ENCODE measurements at regions not wholly inside any gene's neighbourhood (a gene's known extent, or its start where the extent isn't known, plus 50 kb on each side); places are given as distances from the start of the nearest gene placed in this dataset.

DNA sequence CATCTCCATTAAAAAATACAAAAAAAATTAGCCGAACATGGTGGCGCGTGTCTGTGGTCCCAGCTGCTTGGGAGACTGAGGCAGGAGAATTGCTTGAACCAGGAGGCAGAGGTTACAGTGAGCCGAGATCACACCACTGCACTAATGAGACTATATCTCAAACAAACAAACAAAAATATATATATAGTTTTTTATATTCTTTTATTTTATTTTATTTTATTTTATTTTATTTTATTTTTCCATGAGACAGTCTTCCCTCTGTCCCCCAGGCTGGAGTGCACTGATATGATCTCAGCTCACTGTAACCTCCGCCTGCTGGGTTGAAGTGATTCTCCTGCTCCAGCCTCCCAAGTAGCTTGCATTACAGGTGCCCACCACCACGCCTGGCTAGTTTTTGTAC is 79.5 kb downstream of the IRF2BPL start:
- DNase-seq (ENCODE audit: low read depth, low spot score) = no peak

DNA sequence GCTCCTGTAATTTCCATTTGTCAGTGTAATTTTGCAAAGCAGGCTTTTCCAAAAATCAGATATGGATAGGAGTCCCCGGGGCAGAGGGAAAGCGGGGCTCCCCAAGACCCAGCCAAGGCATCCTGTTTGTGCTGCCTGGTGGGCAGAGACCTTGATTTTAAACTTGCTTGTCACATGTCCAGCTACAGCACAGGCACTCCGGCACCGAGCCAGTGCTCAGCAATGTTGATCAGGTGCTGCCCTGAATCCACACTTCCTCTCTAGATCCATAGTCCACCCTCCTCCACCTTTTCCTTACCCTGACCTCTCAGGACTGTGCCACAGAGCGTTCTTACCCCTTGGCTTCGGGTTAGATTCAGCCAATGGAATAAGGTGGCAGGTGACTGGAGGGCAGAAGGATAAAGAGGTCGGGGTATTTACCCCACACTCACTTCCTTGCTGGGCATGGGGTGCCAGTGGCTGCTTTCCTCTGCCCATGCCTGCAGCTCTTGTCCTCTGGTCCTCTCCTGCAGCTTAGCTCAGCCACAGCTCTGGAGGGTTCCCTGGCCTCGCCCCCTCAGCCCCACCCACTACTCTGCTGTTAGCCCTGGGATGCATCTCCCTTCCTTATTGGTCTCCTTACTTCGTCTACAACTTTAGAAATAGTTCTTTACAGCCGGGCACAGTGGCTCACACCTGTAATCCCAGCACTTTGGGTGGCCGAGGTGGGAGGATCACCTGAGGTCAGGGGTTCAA is 80.1 kb downstream of the IRF2BPL start:
- DNase-seq (ENCODE audit: low read depth, low spot score) = no peak

DNA sequence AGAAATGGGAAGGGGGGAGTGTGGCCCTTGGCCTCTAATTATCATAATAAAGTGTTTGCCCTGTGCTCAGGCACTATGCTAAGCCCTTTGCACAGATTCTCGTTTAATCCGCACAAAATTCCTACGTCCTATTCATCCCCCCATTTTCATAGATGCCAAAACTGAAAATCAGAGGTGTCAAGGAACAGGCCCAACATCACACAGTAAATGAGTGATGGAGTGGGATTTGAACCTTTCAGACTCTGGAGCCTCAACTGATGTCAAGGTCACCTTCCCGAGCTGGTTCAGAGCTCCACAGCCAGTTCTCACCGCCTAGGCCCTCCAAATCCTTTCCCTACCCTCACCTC is 80.7 kb downstream of the IRF2BPL start:
- DNase-seq (ENCODE audit: low read depth, low spot score) = no peak

GRCh38 chr14:76947078-76947837 is 81.2 kb downstream of the IRF2BPL start:
- DNase-seq (ENCODE audit: low read depth, low spot score) = peak; percentile 97

- no peak for DNase-seq (ENCODE audit: low read depth, low spot score)
Measured at GRCh38 chr14:76946753-76947077, 81.8 kb downstream of the IRF2BPL start.

- DNase-seq (ENCODE audit: low read depth, low spot score) = no peak
Measured at GRCh38 chr14:76943072-76943471, 85.4 kb downstream of the IRF2BPL start.

DNA sequence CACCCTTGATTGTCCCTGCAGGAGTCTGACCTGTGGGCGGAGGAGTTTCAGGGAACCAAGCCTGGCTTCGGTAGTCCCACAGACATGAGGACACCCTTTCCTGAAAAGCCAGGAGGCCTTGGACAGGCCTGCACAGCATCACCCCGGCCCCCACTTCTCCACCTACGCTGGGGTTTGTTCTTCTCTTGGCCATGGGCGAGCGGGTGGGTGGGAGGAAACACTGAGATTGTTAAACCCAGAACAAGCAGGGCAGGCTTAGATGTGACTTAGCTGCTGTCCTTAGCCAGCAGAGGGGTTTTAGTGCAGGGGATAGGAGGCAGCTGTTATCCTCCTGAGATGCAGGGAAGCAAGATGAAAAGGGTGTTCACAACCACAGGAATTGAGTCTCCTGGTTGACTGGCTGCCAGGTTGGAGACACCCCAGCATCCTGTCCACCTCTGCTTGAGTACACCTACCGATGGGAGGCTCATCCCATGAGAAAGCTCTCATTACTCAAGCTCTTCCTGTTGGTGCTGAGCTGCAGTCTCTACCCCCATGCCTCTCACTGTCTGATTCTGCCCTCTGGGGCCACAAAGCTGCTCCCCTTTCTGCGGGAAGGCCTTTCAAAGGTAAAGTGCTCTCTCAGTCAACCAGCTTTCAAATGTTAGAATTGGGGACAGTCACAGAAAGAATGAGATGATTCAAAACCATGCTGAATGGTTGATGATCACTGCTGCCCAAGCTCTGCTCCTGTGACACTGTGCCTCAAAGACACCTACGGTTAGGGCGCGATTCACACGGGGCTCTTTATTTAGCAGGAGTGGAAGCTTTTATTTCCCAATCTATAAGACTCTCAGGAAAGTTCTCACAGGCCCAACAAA is 86.3 kb downstream of the IRF2BPL start:
- no peak for DNase-seq (ENCODE audit: low read depth, low spot score)

- no peak for DNase-seq (ENCODE audit: low read depth, low spot score)
Measured at GRCh38 chr14:76941544-76941943, 87.0 kb downstream of the IRF2BPL start.

DNA sequence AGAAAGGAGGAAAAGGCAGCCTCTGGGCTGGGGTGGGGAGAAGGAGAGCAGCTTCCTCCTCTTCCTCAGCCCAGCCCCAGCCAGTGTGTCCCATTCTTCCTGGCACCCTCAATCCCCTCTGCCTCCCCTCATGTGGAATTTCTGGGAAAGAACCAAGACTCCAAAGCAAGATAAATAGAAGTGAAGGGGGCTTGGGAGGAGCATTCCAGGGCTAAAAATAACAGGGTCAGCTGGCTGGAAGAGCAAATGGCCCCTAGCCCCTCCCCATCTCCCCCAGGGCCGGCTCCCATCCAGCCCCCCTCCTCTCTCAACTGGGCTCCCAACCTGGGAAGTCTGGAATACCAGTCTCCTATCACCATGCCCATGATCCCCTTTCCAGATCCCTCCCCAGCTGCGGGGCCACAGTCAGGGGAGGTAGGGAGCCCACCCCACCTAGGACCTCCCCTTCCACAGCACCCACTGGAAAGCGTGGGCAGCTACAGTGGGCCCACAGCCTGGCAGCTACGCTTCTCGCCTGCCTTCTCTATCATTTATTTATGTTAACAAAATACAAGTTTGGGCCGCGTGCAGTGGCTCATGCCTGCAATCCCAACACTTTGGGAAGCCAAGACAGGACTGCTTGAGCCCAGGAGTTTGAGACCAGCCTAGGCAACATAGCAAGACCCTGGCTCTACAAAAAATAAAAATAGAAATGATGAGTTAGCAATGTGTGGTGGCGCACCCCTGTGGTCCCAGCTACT is 88.3 kb downstream of the IRF2BPL start:
- DNase-seq (ENCODE audit: low read depth, low spot score) = no peak

- DNase-seq (ENCODE audit: low read depth, low spot score) = no peak
Measured at GRCh38 chr14:76939015-76939742, 89.3 kb downstream of the IRF2BPL start.

DNA sequence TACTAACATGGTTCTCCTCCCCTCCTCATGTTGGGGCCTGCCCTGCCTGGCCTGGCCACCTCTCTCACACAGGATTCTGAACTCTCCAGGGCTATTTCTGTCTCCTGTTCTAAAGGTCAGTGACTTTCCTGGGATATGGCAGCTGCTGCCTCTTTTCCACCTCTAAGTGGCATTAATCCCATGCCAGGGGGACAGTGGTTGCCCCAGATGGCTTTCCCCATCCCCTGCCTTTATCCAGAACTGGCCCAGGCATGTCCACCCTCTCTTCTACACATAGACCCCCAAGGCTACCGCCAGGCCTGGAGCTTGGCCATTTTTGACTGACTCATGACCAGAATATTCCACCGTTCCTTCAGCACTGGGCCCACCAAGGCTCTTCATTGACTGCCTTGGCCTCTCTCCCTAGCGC is 90.4 kb downstream of the IRF2BPL start:
- peak; percentile 87 for DNase-seq (ENCODE audit: low read depth, low spot score)

DNA sequence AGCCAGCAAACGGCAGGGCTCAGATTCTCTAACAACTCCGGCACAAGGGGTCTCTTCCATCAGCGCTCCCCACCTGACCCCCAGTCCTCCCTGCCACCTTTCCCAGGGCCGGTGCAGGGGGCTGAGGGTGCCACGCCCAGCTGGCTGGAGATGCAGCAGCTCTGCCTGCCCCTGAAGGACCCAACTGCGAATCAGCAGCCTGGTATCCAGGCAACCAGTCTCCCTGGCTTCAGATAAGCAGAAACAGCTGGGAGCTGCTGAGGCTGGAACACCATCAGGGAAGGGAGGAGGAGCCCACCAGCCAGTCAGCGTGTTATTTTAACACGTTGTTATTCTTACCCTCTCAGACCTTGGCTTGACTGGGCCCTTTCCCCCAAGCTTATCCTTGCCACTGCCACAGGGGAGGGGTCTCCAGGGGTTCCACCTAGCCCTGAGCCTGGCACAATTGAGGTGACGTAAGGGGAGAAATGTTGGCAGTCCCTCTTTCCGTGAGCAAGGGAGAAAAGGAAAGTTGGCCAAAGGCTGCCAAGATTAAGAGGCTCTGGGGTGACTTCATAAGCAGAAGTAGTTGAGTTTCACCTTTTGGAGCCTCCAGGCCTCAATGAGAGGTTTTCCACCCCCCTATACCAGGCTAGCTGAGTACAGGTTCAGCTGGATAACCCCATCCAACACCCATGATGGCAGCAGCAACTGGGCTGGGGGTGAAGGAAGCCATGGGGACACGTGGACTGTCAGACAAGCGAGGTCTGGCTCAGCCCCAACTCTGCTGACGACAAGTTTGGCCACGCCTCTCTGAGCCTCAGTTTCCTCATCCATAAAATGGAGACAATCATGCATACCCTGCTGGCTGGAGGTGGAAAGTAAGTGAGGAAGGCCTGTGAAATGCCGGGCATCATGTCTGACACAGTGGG is 91.1 kb downstream of the IRF2BPL start:
- peak; percentile 90 for DNase-seq (ENCODE audit: low read depth, low spot score)

GRCh38 chr14:76936483-76936882 is 92.0 kb downstream of the IRF2BPL start:
- DNase-seq (ENCODE audit: low read depth, low spot score) = no peak

DNA sequence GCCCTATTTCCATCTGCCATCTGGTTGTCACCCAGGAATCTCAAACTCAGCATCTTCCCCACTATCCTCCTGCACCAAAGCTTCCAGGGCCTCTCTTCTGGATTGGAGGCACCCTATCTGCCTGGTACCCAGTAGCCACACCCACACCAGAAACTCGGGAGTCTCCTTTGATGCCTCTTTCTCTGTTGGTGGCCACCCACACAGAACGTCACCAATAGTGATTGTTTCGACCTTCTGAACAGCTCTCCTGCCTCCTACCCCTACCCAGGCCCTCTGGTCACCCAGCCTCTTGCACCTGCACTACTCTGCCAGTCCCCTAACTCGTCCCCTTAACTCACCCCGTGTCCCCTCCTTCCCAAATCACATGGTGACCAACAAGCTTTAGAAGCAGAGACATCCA is 95.0 kb downstream of the IRF2BPL start:
- no peak for DNase-seq (ENCODE audit: low read depth, low spot score)

DNA sequence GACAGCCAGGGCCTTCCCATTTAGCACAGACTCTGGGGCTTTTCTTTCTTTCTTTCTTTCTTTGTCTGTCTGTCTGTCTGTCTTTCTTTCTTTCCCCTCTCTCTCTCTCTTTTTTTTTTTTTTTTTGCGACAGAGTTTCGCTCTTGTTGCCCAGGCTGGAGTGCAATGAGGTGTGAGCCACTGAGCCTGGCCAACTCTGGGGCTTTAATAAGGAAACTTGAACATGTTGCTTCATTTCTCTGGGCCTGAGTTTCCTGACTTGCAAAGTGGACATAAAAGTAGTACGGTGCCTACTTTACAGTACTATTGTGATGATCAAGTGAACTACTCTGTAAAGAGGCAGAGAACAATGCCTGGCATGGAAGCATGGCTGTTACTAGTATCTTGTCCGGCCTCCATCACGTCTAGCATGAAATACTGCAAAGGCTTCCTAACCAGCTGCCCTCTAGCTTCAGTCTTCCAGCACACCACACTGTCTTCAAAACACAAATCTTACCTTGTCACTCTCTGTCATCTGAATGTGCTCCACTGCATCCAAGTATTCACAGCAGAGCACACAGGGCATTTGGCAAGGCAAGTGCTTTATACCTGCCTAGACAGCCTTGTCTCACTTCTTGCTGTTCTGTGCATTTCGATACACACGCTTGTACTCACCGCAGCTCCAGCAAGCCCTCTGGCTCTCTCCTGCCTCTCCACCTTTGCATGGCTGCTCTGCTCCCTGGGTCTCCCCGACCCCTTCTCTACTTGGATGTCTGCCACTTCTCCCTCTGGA is 96.7 kb downstream of the IRF2BPL start:
- DNase-seq (ENCODE audit: low read depth, low spot score) = no peak

- DNase-seq (ENCODE audit: low read depth, low spot score) = no peak
Measured at GRCh38 chr14:76930549-76930948, 98.0 kb downstream of the IRF2BPL start.

DNA sequence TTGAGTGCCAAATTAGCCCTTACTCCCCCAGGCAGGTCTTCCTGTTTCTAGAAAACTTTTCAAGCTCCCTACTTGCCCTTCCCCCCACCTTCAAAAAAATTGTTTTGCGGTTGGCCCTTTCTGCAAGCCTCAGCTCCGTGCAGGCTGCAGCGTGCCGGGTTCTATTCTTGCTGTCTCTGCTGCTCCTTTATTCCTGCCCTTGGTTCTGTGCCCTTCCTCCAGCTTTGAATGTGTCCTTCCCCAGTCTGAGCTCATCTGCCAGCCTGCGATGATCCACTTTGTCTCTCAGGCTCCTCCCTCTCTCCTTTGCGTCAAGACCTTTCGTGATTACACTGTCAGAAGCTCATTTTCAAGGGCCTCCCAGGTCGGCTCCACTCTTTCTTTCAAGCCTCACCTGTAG is 98.6 kb downstream of the IRF2BPL start:
- DNase-seq (ENCODE audit: low read depth, low spot score) = no peak

GRCh38 chr14:76927971-76928700 is 100.4 kb downstream of the IRF2BPL start:
- no peak for DNase-seq (ENCODE audit: low read depth, low spot score)
